GM12872 (cell line): ENCODE measurements at regions not wholly inside any gene's neighbourhood (a gene's known extent, or its start where the extent isn't known, plus 50 kb on each side); places are given as distances from the start of the nearest gene placed in this dataset.

ENCODE experiments used
- CTCF ChIP-seq: IDR thresholded peaks from 3 replicates; pipeline ENCODE4 v1.5.1; 2011; ENCODE audit warnings: low read depth, mild to moderate bottlenecking, low read length, moderate library complexity; ENCODE audit not compliant: insufficient read depth

GRCh38 chr5:133864711-133865110 is 103.7 kb downstream of the C5orf15 start:
- no peak for TF ChIP-seq CTCF

GRCh38 chr5:133863857-133864585 is 104.4 kb downstream of the C5orf15 start:
- TF ChIP-seq CTCF = no peak

DNA sequence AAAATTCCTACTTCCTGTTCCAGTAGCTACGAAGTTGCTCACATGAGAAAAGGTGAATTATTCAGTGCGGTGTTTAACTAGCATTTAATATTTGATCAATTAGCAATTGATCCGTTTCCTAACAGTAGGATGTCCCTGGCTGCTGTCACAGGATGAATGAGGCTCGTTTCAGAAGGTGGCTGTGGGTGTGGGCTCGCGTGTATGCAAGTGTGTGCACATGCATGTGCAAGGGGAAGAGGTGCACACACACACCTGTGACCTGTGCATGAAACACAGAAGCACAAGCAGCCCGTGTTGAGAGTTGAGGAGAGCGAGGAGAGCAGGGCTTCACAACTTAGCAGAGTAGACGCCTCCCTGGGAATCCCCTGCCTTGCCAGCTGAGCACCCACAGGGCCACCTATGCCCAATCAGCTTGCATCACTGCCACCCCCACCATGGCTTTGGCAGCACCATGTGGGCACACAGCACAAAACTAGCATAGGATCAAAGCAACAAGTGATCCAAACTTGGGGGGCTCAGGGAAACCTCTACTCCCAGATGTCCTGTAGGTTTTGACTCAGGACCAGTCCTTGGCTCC is 107.2 kb downstream of the C5orf15 start:
- no peak for TF ChIP-seq CTCF

DNA sequence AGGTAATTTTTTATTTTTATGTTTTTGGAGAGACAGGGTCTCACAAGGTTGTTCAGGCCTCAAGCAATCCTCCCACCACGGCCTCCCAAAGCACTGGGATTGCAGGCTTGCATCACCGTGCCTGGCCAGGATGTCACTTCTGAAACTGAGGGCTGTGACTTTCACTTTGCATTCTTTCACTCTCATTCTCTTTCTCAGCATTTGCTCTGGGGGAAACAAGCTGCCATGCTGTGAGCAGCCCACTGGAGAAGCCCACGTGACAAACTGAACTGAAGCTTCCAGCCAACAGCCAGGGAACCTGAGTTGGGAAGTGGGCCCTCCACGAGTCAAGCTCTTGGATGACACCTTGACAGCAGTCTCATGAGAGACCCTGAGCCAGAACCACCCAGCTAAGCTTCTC is 109.4 kb downstream of the C5orf15 start:
- no peak for TF ChIP-seq CTCF

DNA sequence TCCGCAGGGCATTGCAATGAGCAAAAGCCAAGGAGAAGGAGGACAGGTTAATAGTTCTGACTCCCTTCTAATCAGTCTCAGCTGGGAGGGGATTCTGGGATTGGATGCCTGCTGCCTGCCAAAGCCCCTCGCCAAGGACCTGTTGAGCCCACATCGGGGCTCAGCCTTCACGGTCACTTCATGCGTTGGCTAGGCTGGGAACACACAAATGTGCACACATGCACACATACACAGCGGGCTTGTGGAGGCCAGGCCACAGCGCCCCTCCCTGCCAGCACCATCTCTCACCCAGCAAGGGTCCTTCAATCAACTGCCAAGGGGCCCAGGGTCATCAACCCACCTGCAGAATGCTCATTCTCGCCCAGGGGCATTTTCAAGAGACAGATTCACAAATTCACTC is 113.9 kb downstream of the C5orf15 start:
- TF ChIP-seq CTCF = no peak

DNA sequence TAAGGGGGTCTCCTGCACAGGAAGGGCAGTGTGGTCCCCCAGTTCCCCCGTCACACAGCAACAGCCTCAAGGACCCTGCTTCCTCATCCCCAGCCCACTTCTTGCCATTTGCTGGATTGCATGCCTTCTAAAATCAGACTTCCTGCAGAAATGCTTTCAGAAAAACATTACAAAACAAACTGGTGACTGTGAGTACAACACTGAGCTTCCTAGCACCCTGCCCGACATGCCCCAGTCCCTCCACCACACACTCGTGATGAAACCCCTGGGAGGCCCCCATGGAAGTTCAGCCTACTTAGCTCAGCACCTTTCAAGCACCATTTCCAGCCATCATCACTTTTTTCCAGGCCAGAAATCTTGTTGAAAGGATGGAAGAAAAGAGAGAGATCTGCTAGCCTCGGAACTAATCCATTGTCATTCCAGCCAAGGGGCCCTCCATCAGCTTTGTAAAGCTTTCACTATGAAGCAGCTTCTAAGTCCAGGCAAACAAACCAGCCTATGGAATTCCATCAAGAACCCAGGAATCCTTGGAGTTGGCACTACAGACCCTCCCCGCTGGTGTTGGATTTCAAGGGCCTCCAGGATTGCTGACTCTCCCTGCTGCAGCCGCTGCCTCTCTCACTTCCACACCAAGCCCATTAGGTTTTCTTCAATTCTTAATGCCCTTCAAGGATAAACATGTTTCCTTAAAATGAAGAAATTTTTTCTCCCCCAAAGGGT is 114.6 kb downstream of the C5orf15 start:
- TF ChIP-seq CTCF = no peak

- no peak for TF ChIP-seq CTCF
Observed at GRCh38 chr5:133851521-133851920, 116.9 kb downstream of the C5orf15 start.
